ENCODE measurements at regions not wholly inside any gene's neighbourhood (a gene's known extent, or its start where the extent isn't known, plus 50 kb on each side); places are given as distances from the start of the nearest gene placed in this dataset.

- no peak for DNase-seq
These were observed 358.9 kb upstream of the ID4 start for GRCh38 chr6:19478273-19478672.

- DNase-seq = no peak
These were observed 358.2 kb upstream of the ID4 start for GRCh38 chr6:19478992-19479391.

DNA sequence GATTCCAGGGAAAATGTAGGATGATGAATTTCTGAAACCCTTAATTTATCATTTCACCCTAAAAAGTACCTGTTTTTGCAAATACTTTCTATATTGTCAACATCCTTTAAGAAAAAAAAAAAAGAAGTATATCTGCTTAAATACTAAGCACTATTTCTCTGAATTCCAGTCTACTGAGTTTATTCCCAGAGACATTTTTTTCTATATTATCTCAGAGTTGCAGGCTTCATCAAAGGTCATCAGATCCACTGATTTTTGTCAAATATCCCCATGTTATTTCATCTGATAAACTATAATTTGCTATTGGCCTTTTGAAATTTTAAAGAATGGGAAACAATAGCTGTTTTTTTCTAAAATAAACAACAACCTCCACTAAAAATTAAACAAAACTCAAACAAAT lies 357.6 kb upstream of the ID4 start:
- no peak for DNase-seq

- DNase-seq = no peak
These were observed 344.3 kb upstream of the ID4 start for GRCh38 chr6:19492636-19493405.

DNA sequence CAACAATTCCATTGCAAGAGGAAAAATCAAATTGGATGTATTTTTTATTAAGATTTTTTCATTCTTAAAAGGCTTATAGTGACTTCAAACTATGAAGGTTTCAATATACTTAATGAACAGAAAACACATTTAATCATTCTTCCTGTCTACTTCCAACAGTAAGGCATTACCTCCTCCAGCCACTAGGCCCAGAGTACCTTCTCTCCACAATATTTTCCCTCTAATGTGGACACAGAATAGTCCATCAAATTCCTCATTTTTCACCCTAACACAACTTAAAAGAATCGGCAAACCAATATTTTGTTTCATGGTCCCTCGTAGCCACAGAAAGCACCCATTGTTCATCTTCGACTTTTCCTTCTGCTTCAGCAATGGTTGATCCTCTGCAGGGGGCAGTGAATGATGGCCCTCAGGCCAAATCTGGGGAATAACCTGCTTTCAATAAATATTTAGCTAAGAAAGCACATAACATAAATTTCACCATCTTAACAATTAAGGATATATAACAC lies 335.4 kb upstream of the ID4 start:
- no peak for DNase-seq

GRCh38 chr6:19502301-19502700 lies 334.9 kb upstream of the ID4 start:
- DNase-seq = no peak

- DNase-seq = no peak
These were observed 321.2 kb upstream of the ID4 start for GRCh38 chr6:19515939-19516338.

- DNase-seq = no peak
These were observed 317.2 kb upstream of the ID4 start for GRCh38 chr6:19519941-19520340.

GRCh38 chr6:19524366-19525186 lies 312.6 kb upstream of the ID4 start:
- DNase-seq = no peak

- no peak for DNase-seq
These were observed 311.5 kb upstream of the ID4 start for GRCh38 chr6:19525673-19526072.

- DNase-seq = no peak
These were observed 307.0 kb upstream of the ID4 start for GRCh38 chr6:19530188-19530587.

GRCh38 chr6:19535351-19535750 lies 301.8 kb upstream of the ID4 start:
- peak; percentile 29 for DNase-seq

GRCh38 chr6:19536838-19537237 lies 300.3 kb upstream of the ID4 start:
- DNase-seq = no peak

DNA sequence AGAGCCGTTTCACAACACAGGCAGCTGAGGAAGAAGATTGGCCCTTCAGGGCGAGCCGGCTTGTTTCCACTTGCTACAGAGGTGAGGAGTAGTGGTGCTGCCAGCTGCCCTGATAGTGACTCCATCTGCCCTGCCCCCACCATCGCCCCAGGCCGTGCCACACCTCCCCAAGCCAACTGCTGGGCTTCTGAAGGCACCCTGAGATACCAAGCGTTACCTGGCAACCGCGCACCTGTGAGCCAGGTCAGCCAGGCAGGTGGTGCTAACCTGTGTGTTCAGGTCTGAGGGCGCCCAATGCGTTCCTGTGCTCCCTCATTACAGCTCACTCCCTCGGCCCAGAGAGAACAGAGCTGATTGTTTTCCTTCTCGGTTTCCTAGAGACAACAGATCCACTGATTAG lies 299.1 kb upstream of the ID4 start:
- peak; percentile 99 for DNase-seq

- DNase-seq = no peak
These were observed 289.7 kb upstream of the ID4 start for GRCh38 chr6:19547507-19547906.

DNA sequence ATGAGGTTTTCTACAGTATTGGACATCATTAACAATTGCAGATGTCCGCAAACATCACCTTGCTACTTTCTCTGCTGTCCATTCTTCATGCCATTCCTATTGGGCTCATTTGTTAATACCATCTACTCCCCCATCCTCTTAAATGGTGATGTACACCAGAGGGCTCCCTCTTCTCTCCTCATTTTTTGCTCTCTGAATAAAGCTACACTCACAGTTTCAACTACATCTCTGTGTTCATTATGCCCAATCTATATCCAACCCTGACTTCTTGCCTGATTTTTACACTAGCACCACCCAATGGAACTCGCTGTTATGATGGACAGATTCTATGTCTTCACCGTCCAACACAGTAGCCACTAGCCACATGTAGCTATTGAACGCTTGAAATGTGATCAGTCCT lies 288.1 kb upstream of the ID4 start:
- DNase-seq = no peak

DNA sequence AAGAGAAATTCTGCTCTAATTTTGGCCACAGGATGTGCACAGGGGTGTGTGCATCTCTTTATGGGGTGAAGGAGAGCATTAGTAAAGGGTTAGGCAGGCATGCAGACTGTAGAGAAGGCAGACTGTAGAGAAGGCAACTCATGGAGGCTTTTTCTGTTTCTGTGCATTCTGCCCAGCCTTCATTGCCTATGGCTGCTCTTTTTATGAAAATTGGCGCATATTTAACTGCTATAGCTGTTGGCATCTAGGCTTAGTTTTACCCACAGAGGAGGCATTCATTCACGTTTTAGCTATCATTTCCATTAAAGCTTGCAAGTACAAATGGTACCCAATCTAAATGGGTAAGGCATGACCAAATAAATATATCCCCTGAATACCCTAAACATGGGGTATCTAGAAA lies 286.8 kb upstream of the ID4 start:
- no peak for DNase-seq

DNA sequence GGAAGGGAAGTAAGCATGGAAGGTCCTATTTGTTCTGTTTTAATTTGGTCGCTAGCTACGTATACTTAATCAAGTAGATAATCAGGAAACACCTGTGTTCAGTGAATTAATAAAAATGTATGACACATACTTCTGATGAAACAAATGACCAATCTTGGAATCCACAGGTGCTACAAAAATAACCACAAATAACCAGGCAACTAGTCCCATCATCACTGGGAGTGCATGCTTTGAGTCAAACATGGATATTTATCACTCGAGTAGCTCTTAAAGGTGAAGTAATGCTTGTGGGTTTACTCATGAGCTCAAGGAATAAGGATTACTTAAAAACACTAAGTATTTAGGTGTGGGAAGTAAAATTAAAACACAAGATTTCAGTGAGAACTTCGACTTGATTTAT lies 285.6 kb upstream of the ID4 start:
- no peak for DNase-seq

GRCh38 chr6:19552076-19552475 lies 285.1 kb upstream of the ID4 start:
- DNase-seq = no peak

DNA sequence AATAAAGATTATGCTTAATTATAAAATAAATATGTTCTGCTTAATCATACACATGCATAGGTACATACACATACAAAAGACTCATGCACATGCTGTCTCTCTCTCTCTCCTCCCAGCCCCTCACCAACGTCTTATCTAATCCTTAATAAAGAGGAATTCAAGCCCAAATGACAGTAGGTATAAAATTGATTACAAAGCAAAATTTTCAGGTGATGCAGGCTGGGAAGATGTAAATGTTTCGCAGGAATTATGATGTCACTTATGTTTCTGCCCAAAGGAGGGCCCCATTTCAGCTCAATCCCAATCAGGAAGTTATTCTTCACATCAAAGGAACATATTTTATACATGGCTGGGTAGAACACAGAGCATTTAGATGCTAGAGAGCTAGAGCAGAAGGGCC lies 284.6 kb upstream of the ID4 start:
- DNase-seq = no peak

DNA sequence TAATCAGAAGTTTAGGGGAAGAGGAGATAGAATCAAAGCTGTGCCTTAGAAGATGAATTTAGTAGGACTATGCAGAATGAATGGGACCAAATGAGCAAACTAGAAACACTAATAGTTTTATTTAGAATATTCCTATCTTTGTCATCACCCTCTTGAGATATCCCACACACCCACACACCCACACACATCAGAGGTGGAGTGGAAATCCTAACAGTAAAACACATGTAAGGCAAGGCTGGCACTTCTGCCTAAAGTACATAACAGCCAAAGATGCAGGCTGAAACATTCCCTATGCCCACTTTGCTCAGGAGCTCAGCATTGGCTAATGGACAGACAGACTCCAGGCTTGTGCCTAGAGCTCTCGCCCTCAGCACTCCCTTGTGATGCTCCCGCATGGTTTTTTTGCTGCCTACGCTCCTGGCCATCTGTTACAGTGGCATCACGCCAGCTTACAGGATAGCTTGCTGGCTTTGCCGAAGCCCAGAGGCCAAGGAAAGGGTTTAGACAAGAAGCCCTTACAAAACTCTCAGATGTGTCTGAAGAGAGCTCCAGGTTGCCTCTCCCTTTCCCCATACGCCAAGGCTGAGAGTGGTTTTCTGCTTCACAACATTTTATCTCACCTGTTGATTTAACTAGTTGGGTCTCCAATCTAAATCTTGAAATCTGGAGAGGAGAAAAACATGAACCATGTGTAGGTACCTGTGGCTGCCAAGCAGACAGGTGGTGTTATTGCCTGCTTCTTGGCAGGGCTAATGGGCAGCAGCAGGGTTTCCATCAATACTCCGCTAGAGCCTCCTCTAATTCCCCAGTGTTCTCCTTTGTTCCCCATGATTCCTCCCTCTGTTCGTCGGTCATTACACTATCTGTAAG lies 282.6 kb upstream of the ID4 start:
- DNase-seq = no peak

DNA sequence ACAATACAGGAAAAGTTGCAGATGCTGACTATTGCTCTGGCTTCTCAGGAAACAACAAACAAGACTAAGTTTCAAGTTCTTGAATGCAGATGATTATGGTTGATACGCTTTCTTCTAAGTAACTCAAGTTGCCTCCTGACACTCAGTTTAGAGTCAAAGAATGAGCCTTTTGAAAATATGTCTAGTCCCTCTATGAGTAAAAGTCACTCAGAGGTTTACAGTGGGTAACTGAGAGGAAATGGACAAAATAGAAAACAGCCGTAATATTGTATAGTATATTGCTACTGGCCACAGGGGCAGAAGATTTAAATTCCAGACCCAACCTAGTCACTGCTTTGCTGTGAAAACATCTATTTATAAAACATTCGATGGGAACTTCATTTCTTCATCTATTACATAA lies 280.0 kb upstream of the ID4 start:
- no peak for DNase-seq

DNA sequence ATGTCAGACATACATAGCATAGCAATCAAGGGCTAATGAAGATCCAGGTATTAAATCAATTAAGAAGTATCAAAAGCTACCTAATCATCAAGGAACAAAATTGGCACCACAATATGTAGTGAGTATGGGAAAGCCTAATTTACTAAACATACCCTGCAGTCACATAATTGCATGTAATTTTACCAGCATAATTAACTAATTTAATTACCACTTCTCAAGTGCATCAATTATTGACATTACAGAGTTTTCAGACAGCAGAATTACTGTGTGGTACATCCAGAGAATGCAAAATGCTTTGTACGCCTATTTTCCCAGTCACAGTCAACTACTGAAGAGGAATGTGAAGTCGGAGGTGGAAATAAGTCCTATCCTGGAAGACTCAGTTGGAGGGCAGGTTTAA lies 279.0 kb upstream of the ID4 start:
- DNase-seq = no peak
